ENCODE measurements at regions not wholly inside any gene's neighbourhood (a gene's known extent, or its start where the extent isn't known, plus 50 kb on each side); places are given as distances from the start of the nearest gene placed in this dataset.

DNA sequence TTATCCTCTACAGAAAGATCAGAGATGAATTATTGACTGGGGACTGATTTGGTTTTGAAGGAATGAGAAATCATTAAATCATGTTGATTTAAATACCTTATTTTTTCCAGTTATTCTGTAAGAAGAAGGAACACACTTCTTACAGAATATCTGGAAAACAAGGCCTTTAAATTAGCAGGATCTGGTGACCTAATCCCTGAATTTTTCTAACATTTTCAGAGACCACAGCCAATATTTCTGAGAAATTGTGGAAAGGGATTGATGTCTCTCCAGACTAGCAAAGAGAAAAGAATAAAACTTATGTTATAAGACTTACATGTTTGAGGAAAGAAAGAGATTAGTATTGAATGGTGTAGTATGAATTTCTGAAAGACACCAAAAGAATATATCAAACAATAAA is 104.0 kb downstream of the KCNE4 start:
- DNase-seq (ENCODE audit: low read depth): no peak
- TF ChIP-seq CTCF (conservative IDR thresholded peaks at IDR 0.05; ENCODE audit: low read depth, low read length): no peak
- no peak overlapping the region for H3K4me3 ChIP-seq (ENCODE audit: low read depth, low read length)

DNA sequence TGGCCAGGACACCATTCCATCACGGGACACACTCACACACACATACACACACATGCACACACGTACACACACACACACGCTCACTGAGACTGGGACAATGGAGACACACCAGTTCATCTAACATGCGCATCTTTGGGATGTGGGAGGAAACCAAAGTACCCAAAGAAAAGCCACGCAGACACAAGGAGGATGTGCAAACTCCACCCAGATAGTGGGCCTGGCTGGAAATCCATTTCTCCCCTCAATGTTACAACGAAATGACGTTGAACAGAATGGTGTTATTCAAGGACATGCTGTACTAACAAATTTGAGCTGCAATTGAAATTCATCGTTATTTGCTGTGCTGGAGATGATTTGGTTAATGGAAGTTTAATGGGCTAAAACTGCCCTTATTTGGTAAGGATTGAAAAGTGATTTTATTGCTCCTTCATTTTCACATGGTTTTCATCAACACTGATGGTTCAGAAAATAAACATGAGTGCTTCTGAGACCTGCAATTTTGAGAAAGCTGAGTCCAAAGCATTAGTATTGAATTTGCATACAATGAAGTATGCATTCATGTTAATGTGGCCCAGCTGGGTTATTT is 110.0 kb downstream of the KCNE4 start:
- TF ChIP-seq CTCF (conservative IDR thresholded peaks at IDR 0.05; ENCODE audit: low read depth, low read length): no peak
- H3K4me3 ChIP-seq (ENCODE audit: low read depth, low read length): no peak overlapping the region
- DNase-seq (ENCODE audit: low read depth): no peak

GRCh38 chr2:223165423-223166214 is 113.6 kb downstream of the KCNE4 start:
- H3K4me3 ChIP-seq (ENCODE audit: low read depth, low read length): no peak overlapping the region
- DNase-seq (ENCODE audit: low read depth): no peak
- no peak for TF ChIP-seq CTCF (conservative IDR thresholded peaks at IDR 0.05; ENCODE audit: low read depth, low read length)

DNA sequence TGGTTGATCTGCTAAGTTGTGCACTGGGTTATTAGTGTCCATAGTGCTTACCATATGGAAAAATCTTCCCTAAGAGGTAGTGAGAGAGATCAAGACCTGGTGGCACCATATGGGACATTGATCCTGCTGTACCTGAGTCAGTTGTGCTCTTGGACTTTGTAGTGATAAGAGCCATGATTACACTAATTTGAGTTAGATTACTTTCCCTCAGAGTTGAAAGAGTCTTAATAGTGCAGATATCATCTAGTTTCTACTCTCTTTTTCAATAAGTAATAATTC is 114.2 kb downstream of the KCNE4 start:
- H3K4me3 ChIP-seq (ENCODE audit: low read depth, low read length): no peak overlapping the region
- no peak for DNase-seq (ENCODE audit: low read depth)
- no peak for TF ChIP-seq CTCF (conservative IDR thresholded peaks at IDR 0.05; ENCODE audit: low read depth, low read length)

DNA sequence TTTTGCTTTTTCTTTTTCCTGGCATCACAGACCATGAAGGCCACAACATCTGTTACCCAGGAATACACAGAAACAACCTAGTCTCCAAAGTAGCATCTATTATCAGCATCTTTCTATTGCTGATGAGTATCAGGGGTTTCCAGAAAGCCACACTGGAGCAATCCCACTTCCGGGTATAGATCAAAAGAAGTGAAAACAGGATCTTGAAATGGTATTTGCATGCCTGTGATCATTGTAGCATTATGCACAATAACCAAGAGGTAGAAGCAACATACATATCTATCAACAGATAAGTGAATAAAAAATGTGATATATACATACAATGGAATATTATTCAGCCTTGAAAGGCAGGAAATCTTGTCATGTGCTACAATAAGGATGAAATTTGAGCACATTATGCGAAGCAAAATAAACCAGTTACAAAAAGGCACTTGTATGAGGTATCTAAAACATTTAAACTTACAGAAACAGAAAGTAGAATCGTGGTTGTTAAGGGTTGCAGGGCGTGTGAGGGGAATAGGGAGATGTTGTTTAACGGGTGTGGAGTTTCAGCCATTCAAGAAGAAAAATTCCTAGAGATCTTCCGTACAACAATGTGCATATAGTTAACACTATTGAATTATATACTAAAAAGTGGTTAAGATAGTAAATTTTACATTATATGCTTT is 115.1 kb downstream of the KCNE4 start:
- no peak overlapping the region for H3K4me3 ChIP-seq (ENCODE audit: low read depth, low read length)
- TF ChIP-seq CTCF (conservative IDR thresholded peaks at IDR 0.05; ENCODE audit: low read depth, low read length): no peak
- no peak for DNase-seq (ENCODE audit: low read depth)

DNA sequence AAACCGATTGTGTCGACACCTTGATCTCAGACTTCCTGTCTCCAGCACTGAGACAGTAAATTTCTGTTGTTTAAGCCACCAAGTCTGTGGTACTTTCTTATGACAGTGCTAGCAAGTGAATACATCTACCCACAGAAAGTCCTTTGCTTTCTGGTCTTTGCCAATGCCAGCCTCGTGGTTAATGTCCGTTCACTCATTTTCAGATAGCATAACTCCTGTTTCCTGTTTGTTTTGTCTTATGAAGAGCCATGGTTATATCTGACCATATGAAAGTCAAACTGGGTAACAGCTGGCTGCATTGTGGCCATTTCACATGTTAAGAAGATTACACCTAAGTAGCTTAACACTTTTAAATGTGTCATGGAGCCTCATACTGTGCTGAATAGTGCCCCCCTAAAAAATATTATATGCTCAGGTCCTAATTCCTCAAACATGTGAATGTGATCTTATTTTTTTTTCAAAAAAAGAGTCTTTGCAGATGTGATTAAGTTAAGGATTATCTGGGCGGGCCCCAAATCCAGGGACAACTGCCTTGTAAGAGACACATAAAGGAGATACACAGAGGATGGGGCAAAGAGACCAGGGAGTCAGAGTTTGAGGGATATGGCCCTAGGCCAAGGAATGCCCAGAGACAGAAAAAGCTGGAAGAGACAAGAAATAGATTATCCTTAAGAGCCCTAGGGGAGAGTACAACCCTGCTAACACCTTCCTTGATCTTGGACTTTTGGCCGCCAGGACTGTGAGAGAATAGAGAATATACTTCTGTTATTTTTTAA is 118.0 kb downstream of the KCNE4 start:
- TF ChIP-seq CTCF (conservative IDR thresholded peaks at IDR 0.05; ENCODE audit: low read depth, low read length): no peak
- no peak overlapping the region for H3K4me3 ChIP-seq (ENCODE audit: low read depth, low read length)
- no peak for DNase-seq (ENCODE audit: low read depth)
